ENCODE measurements at regions not wholly inside any gene's neighbourhood (a gene's known extent, or its start where the extent isn't known, plus 50 kb on each side); places are given as distances from the start of the nearest gene placed in this dataset.
A peak's percentile ranks its signal among the peaks of the same experiment; 100 is the strongest.
"Not testable (repeated sequence)": the region's sequence is repeated elsewhere in the genome, so short reads cannot be mapped to it uniquely, and the experiment has no call there.

- peak; percentile 45 for DNase-seq (ENCODE audit: low read depth)
Measured at GRCh38 chr1:67907467-67907866, 74.2 kb upstream of the GNG12 start.

- DNase-seq (ENCODE audit: low read depth) = not testable (repeated sequence)
Measured at GRCh38 chr1:67906015-67906414, 72.7 kb upstream of the GNG12 start.

GRCh38 chr1:67902546-67903223 is 69.4 kb upstream of the GNG12 start:
- DNase-seq (ENCODE audit: low read depth) = not testable (repeated sequence)

- peak; percentile 52 for DNase-seq (ENCODE audit: low read depth)
Measured at GRCh38 chr1:67898033-67898726, 64.9 kb upstream of the GNG12 start.

- DNase-seq (ENCODE audit: low read depth) = peak; percentile 77
Measured at GRCh38 chr1:67897270-67897949, 64.1 kb upstream of the GNG12 start.

- no peak for DNase-seq (ENCODE audit: low read depth)
Measured at GRCh38 chr1:67896826-67897225, 63.6 kb upstream of the GNG12 start.

- no peak for DNase-seq (ENCODE audit: low read depth)
Measured at GRCh38 chr1:67894981-67895735, 61.9 kb upstream of the GNG12 start.

GRCh38 chr1:67893126-67893495 is 59.8 kb upstream of the GNG12 start:
- DNase-seq (ENCODE audit: low read depth) = no peak

- DNase-seq (ENCODE audit: low read depth) = no peak
Measured at GRCh38 chr1:67892476-67893125, 59.3 kb upstream of the GNG12 start.

GRCh38 chr1:67890857-67891256 is 57.6 kb upstream of the GNG12 start:
- no peak for DNase-seq (ENCODE audit: low read depth)

- peak; percentile 91 for DNase-seq (ENCODE audit: low read depth)
Measured at GRCh38 chr1:67889953-67890567, 56.8 kb upstream of the GNG12 start.

GRCh38 chr1:67889466-67889865 is 56.2 kb upstream of the GNG12 start:
- no peak for DNase-seq (ENCODE audit: low read depth)

- DNase-seq (ENCODE audit: low read depth) = peak; percentile 79
Measured at GRCh38 chr1:67888216-67889106, 55.2 kb upstream of the GNG12 start.

- no peak for DNase-seq (ENCODE audit: low read depth)
Measured at GRCh38 chr1:67887146-67887545, 53.9 kb upstream of the GNG12 start.

- no peak for DNase-seq (ENCODE audit: low read depth)
Measured at GRCh38 chr1:67886076-67886475, 52.8 kb upstream of the GNG12 start.

GRCh38 chr1:67883069-67883468 is 49.8 kb upstream of the GNG12 start:
- peak; percentile 82 for DNase-seq (ENCODE audit: low read depth)
